Astrocyte (in vitro differentiated cells and primary cell): ENCODE measurements at regions not wholly inside any gene's neighbourhood (a gene's known extent, or its start where the extent isn't known, plus 50 kb on each side); places are given as distances from the start of the nearest gene placed in this dataset.

Experiments
- CTCF ChIP-seq: IDR thresholded peaks from 2 replicates; pipeline ENCODE4 v1.5.1; 2011; ENCODE audit warnings: low read depth, mild to moderate bottlenecking, inconsistent platforms, low read length, moderate library complexity; ENCODE audit not compliant: insufficient read depth
- EZH2 ChIP-seq: IDR thresholded peaks from 2 replicates; pipeline ENCODE4 v1.6.1; 2012; ENCODE audit warnings: mild to moderate bottlenecking, low read length, inconsistent platforms; ENCODE audit not compliant: insufficient read depth

- no peak for TF ChIP-seq CTCF
- TF ChIP-seq EZH2: no peak
Measured at GRCh38 chr18:68462766-68463165, 252.1 kb downstream of the TMX3 start.
